Loucy (cell line): ENCODE measurements at regions not wholly inside any gene's neighbourhood (a gene's known extent, or its start where the extent isn't known, plus 50 kb on each side); places are given as distances from the start of the nearest gene placed in this dataset.
"Not testable (repeated sequence)": the region's sequence is repeated elsewhere in the genome, so short reads cannot be mapped to it uniquely, and the experiment has no call there.

ENCODE experiments used
- H2AFZ ChIP-seq: fragments of 200-600 bp; sonication (generic); 2 replicates; pipeline ENCODE4 v1.6.0; 2016; ENCODE audit warnings: antibody characterized with exemption, mild to moderate bottlenecking, low read length, moderate library complexity
- H3F3A ChIP-seq: fragments of 200-600 bp; 2 replicates; pipeline ENCODE4 v1.6.0; 2016; ENCODE audit warnings: antibody characterized with exemption, low read depth, mild to moderate bottlenecking
- H3K27me3 ChIP-seq: fragments of 200-600 bp; sonication (generic); 2 replicates; pipeline ENCODE4 v1.6.1; 2014; ENCODE audit warnings: low read length, mild to moderate bottlenecking; ENCODE audit not compliant: insufficient read depth, poor library complexity, severe bottlenecking
- H3K36me3 ChIP-seq: fragments of 200-600 bp; sonication (generic); 2 replicates; pipeline ENCODE4 v1.6.1; 2016; ENCODE audit warnings: low read length; ENCODE audit not compliant: insufficient read depth
- H3K4me1 ChIP-seq: fragments of 200-600 bp; sonication (generic); 2 replicates; pipeline ENCODE4 v1.5.1; 2014; ENCODE audit warnings: low read length, mild to moderate bottlenecking; ENCODE audit not compliant: insufficient read depth, poor library complexity, severe bottlenecking
- H3K4me2 ChIP-seq: fragments of 200-600 bp; sonication (generic); 2 replicates; pipeline ENCODE4 v1.6.0; 2014; ENCODE audit warnings: antibody characterized with exemption, low read length, low read depth, mild to moderate bottlenecking; ENCODE audit not compliant: poor library complexity, severe bottlenecking
- H3K4me3 ChIP-seq: fragments of 200-600 bp; sonication (generic); 2 replicates; pipeline ENCODE4 v1.5.1; 2014; ENCODE audit warnings: low read length, mild to moderate bottlenecking, mixed read lengths; ENCODE audit not compliant: poor library complexity, severe bottlenecking
- H3K79me2 ChIP-seq: fragments of 200-600 bp; sonication (generic); 2 replicates; pipeline ENCODE4 v1.6.1; 2014; ENCODE audit warnings: low read length; ENCODE audit not compliant: insufficient read depth
- H3K9ac ChIP-seq: fragments of 200-600 bp; sonication (generic); 2 replicates; pipeline ENCODE4 v1.6.0; 2014; ENCODE audit warnings: mild to moderate bottlenecking, low read depth, low read length, moderate library complexity; ENCODE audit not compliant: poor library complexity, severe bottlenecking
- H3K9me2 ChIP-seq: fragments of 200-600 bp; sonication (generic); replicated peaks from 2 replicates; pipeline ENCODE4 v1.6.1; 2016; ENCODE audit warnings: low read depth, low read length, mixed read lengths
- H3K9me3 ChIP-seq: fragments of 200-600 bp; sonication (generic); 2 replicates; pipeline ENCODE4 v1.6.1; 2014; ENCODE audit warnings: mild to moderate bottlenecking, antibody characterized with exemption, low read length, low read depth; ENCODE audit not compliant: insufficient read depth
- H4K20me1 ChIP-seq: fragments of 200-600 bp; sonication (generic); 2 replicates; pipeline ENCODE4 v1.6.0; 2014; ENCODE audit warnings: antibody characterized with exemption, low read length, mild to moderate bottlenecking; ENCODE audit not compliant: insufficient read depth, poor library complexity, severe bottlenecking
- CTCF ChIP-seq: fragments of 200-600 bp; sonication (generic); conservative IDR thresholded peaks from 2 replicates; pipeline ENCODE4 v1.5.1; 2014; ENCODE audit warnings: mild to moderate bottlenecking, antibody characterized with exemption, low read length
- EZH2phosphoT487 ChIP-seq: fragments of 200-600 bp; IDR thresholded peaks from 2 replicates; pipeline ENCODE4 v1.6.1; 2018; ENCODE audit warnings: antibody characterized with exemption, mild to moderate bottlenecking, moderate library complexity, borderline replicate concordance

DNA sequence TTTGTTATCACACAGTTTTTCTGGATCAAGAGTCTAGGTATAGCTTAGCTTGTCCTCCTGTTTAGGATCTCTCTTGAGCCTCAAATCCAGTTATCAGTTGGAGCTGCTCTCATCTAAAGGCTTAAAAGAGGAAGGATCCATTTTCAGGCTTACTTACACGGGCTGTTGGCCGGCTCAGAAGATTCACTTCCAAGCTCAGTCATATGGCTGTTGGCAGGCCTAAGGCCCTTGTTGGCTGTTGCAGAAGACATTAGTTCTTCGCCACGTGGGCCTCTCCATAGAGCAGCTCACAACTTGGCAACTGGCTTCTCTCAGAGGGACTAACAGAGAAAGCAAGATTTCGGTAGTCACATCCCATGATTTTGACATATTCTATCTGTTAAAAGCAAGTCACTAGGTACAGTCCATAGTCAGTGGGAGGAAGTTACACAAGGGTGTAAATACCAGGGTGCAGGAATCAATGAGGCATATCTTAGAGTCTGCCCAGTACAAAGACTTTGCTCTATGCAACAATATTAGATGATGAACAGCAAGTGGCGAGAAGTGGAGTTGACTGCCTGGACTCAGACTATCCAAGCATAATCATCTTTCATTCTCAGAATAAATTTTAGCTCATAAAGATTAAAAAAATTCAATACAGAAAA, 280.1 kb upstream of the MBL2 start:
- Histone ChIP-seq H3K79me2 (no peaks in the 10 kb centered on the region), H3K9ac (no peak overlapping the region), H3K9me2 (no peaks in the 10 kb centered on the region), H4K20me1 (no peaks in the 10 kb centered on the region), H2AFZ (no peak overlapping the region), H3F3A (no peaks in the 10 kb centered on the region), H3K4me3 (no peak overlapping the region), H3K27me3 (no peaks in the 10 kb centered on the region), H3K36me3 (no peaks in the 10 kb centered on the region), H3K4me2 (no peak overlapping the region), H3K9me3 (no peaks in the 10 kb centered on the region), H3K4me1 (no peaks in the 10 kb centered on the region)
- TF ChIP-seq CTCF, result no peak

- Histone ChIP-seq H3K9me3 (no peaks in the 10 kb centered on the region), H3K4me1 (no peaks in the 10 kb centered on the region), H3K9ac (no peak overlapping the region), H3K4me3 (no peak overlapping the region), H3K79me2 (no peaks in the 10 kb centered on the region), H3K36me3 (no peaks in the 10 kb centered on the region), H2AFZ (no peak overlapping the region), H3F3A (no peaks in the 10 kb centered on the region), H3K27me3 (no peaks in the 10 kb centered on the region), H4K20me1 (no peaks in the 10 kb centered on the region), H3K4me2 (no peak overlapping the region), H3K9me2 (no peaks in the 10 kb centered on the region)
- no peak for TF ChIP-seq CTCF
- TF ChIP-seq EZH2phosphoT487, result no peak
Observed at GRCh38 chr10:53045315-53045714, 272.7 kb upstream of the MBL2 start.

GRCh38 chr10:53035823-53036222, 263.2 kb upstream of the MBL2 start:
- H3K4me3 ChIP-seq, H3K4me2 ChIP-seq, H2AFZ ChIP-seq, H3K9me3 ChIP-seq, H3K4me1 ChIP-seq, H3K36me3 ChIP-seq, H3K79me2 ChIP-seq, H3F3A ChIP-seq, H3K9me2 ChIP-seq, H3K27me3 ChIP-seq, H3K9ac ChIP-seq, H4K20me1 ChIP-seq: not testable (repeated sequence)

- Histone ChIP-seq H2AFZ (no peak overlapping the region), H3K4me2 (no peak overlapping the region), H3K9me3 (no peaks in the 10 kb centered on the region), H3F3A (no peaks in the 10 kb centered on the region), H4K20me1 (no peaks in the 10 kb centered on the region), H3K4me1 (no peaks in the 10 kb centered on the region), H3K27me3 (no peaks in the 10 kb centered on the region), H3K9ac (no peak overlapping the region), H3K9me2 (no peaks in the 10 kb centered on the region), H3K4me3 (no peak overlapping the region), H3K79me2 (no peaks in the 10 kb centered on the region), H3K36me3 (no peaks in the 10 kb centered on the region)
- no peak for TF ChIP-seq EZH2phosphoT487
- TF ChIP-seq CTCF, result no peak
Observed at GRCh38 chr10:53033396-53033795, 260.8 kb upstream of the MBL2 start.

GRCh38 chr10:53029872-53030849, 257.6 kb upstream of the MBL2 start:
- H3K79me2 ChIP-seq, H3F3A ChIP-seq, H3K4me2 ChIP-seq, H3K4me1 ChIP-seq, H3K9me2 ChIP-seq, H3K9ac ChIP-seq, H3K27me3 ChIP-seq, H4K20me1 ChIP-seq, H3K4me3 ChIP-seq, H2AFZ ChIP-seq, H3K9me3 ChIP-seq, H3K36me3 ChIP-seq: not testable (repeated sequence)
